CD4-positive, alpha-beta memory T cell (primary cell): ENCODE measurements at regions not wholly inside any gene's neighbourhood (a gene's known extent, or its start where the extent isn't known, plus 50 kb on each side); places are given as distances from the start of the nearest gene placed in this dataset.

ENCODE experiments used
- CTCF ChIA-PET: fragments of 350-600 bp; sonication (Branson Sonifier 250); formaldehyde crosslinking; loops from one replicate; lab custom pipeline; 2021; ENCODE audit warnings: inconsistent platforms; ENCODE audit not compliant: partially characterized antibody; lab: Charles Lee
- POLR2A ChIA-PET: fragments of 350-600 bp; sonication (Branson Sonifier 250); formaldehyde crosslinking; loops from one replicate; lab custom pipeline; 2021; ENCODE audit not compliant: partially characterized antibody; lab: Charles Lee
- DNase-seq, 5 donors: peaks; one replicate each; pipeline versions ENCODE4 v3.0.0 to v3.0.0-alpha.2; 2020 to 2022; ENCODE audit warnings: mixed read lengths in 1 of 5
- H3K27ac ChIP-seq: one replicate; pipeline ENCODE4 v1.7.0; 2013; ENCODE audit warnings: low read depth, low read length
- H3K27me3 ChIP-seq: 2 replicates; pipeline ENCODE4 v1.7.0; 2013; ENCODE audit warnings: mild to moderate bottlenecking, low read length, moderate library complexity; ENCODE audit not compliant: insufficient read depth
- H3K36me3 ChIP-seq: 2 replicates; pipeline ENCODE4 v1.7.0; 2013; ENCODE audit warnings: mild to moderate bottlenecking, low read length, moderate library complexity; ENCODE audit not compliant: insufficient read depth
- H3K4me1 ChIP-seq: 2 replicates; pipeline ENCODE4 v1.7.0; 2013; ENCODE audit warnings: mild to moderate bottlenecking, low read length, moderate library complexity; ENCODE audit not compliant: insufficient read depth
- H3K4me3 ChIP-seq, 2 donors: one replicate each; pipeline ENCODE4 v1.7.0; 2013; ENCODE audit warnings: low read length in 2 of 2, mild to moderate bottlenecking in 1 of 2
- H3K9me3 ChIP-seq, 2 donors: one replicate each; pipeline ENCODE4 v1.7.0; 2013; ENCODE audit warnings: low read length in 2 of 2, control low read depth in 1 of 2; ENCODE audit not compliant: control insufficient read depth in 1 of 2
- H3K27ac Mint-ChIP-seq, 7 donors: one replicate each; pipeline ENCODE4 v1.8.0; 2020 to 2021; ENCODE audit warnings: mixed read lengths in 7 of 7, mild to moderate bottlenecking in 6 of 7, inconsistent platforms in 3 of 7, moderate library complexity in 3 of 7
- H3K27me3 Mint-ChIP-seq, 2 donors: one replicate each; pipeline ENCODE4 v1.8.0; 2020 to 2021; ENCODE audit warnings: mixed read lengths in 2 of 2
- H3K36me3 Mint-ChIP-seq, 2 donors: one replicate each; pipeline ENCODE4 v1.8.0; 2020 to 2021; ENCODE audit warnings: mixed read lengths in 2 of 2, inconsistent platforms in 1 of 2, mild to moderate bottlenecking in 1 of 2
- H3K4me1 Mint-ChIP-seq, 4 donors: one replicate each; pipeline ENCODE4 v1.8.0; 2020 to 2021; ENCODE audit warnings: mixed read lengths in 4 of 4, mild to moderate bottlenecking in 1 of 4
- H3K4me3 Mint-ChIP-seq, 8 donors: one replicate each; pipeline ENCODE4 v1.8.0; 2020 to 2021; ENCODE audit warnings: mixed read lengths in 8 of 8, mild to moderate bottlenecking in 7 of 8, moderate library complexity in 6 of 8, inconsistent platforms in 3 of 8
- H3K9me3 Mint-ChIP-seq, 8 donors: one replicate each; pipeline ENCODE4 v1.8.0; 2020 to 2021; ENCODE audit warnings: mixed read lengths in 8 of 8, mild to moderate bottlenecking in 5 of 8, inconsistent platforms in 3 of 8, moderate library complexity in 1 of 8
- intact Hi-C: fragments of 100-400 bp; cut with micrococcal nuclease; formaldehyde crosslinking; loops from one replicate; pipeline ENCODE4 v1.15.1; 2023

DNA sequence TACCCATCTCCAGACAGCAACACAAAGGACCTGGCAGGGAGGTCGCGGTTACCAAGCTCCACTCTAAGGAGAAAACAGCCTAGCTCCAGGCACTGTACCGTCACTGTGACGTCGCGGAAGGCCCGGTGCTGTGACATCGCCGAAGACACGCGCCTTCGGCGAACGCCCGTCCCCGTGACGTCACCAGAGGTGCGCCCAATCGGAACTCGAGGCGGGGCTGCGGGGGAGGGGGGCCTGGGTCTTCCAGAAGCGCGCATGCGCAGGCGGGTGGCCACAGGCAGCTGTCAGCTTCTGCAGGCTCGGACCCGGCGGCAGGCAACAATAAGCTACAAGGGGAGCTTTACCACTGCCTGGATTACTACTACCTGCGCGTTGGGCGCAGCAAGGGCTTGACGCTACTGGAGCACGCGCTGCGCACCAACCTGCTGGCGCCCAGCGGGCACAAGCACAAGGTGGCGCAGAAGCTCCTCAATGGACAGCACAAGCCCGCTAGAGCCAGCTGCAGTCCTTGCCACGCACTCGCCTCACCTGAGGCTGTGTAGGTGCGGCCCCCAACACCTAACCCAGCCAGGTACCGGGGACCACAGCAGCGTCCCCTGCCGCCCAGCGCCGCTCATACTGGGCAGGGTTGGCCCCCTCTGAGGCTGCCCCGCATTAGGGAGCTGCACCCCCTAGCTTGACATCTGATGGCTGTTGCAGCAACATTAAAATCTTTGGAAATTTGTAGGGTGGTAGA is 208.4 kb downstream of the TPST1 start:
- peak overlapping the region; percentile 81 to 96 (median 90) for H3K27ac Mint-ChIP-seq
- POLR2A ChIA-PET = interaction anchor here (0.6 to 1.5 kb wide), 2 partner anchors 80 to 298 kb away, joined by 3 to 11 read pairs; no protein-coding TSS in a partner anchor
- Histone ChIP-seq H3K27me3 (no peaks in the 10 kb centered on the region), H3K9me3 (no peaks in the 10 kb centered on the region), H3K4me3 (peak overlapping the region; percentile 63 to 76), H3K36me3 (no peaks in the 10 kb centered on the region), H3K4me1 (peaks cover 13% of the 10 kb centered on the region), H3K27ac (peak overlapping the region; percentile 43)
- H3K27me3 Mint-ChIP-seq = no peaks in the 10 kb centered on the region
- peak; percentile 80 to 87 (median 84) for DNase-seq
- H3K36me3 Mint-ChIP-seq = no peaks in the 10 kb centered on the region
- H3K9me3 Mint-ChIP-seq = no peaks in the 10 kb centered on the region
- CTCF ChIA-PET = interaction anchor here (0.7 to 2.2 kb wide), 8 partner anchors 9 to 586 kb away, joined by 3 to 9 read pairs (median 4); no protein-coding TSS in a partner anchor
- peaks cover 4 to 19% (median 12%) of the 10 kb centered on the region in 4 donors for H3K4me1 Mint-ChIP-seq
- intact Hi-C loops = loop anchor here (1.0 kb wide), 1 partner anchor 80 kb away; no protein-coding TSS in a partner anchor
- H3K4me3 Mint-ChIP-seq = peak overlapping the region; percentile 77 to 87 (median 80)

DNA sequence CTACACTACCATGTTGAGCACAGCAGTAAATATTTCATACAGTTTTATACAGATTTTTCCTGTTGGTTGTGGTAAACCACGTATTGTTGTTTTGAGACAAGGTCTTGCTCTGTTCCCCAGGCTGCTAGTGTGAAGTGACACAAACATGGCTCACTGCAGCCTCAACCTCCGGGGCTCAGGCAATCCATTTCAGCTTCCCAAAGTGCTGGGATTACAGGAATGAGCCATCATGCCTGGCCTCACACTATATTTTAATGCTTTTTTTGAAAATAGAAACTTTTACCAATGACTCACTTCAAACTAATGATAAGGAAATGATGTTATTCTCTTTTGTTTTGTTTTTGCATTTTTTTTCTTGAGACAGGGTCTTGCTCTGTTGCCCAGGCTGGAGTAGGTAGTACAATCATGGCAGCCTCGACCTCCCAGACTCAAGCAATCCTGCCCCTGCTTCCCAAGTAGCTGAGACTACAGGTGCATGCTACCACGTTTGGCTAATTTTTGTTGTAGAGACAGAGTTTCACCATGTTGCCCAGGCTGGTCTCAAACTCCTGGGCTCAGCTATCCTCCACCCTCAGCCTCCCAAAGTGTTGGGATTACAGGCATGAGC is 210.6 kb downstream of the TPST1 start:
- Histone ChIP-seq H3K27me3 (no peaks in the 10 kb centered on the region), H3K27ac (no peak overlapping the region), H3K9me3 (no peaks in the 10 kb centered on the region), H3K36me3 (no peaks in the 10 kb centered on the region), H3K4me1 (peaks cover 13% of the 10 kb centered on the region), H3K4me3 (no peak overlapping the region)
- Mint-ChIP-seq H3K27ac (peak overlapping the region in 2 of 7 donors; percentile 36 to 51), H3K4me1 (peaks cover 4 to 19% (median 12%) of the 10 kb centered on the region in 4 donors), H3K27me3 (no peaks in the 10 kb centered on the region), H3K4me3 (peak overlapping the region in 1 of 8 donors; percentile 29), H3K9me3 (no peaks in the 10 kb centered on the region), H3K36me3 (no peaks in the 10 kb centered on the region)
- intact Hi-C loops = no loop called here
- ChIA-PET CTCF (no interaction called here), POLR2A (no interaction called here)
- no peak for DNase-seq

DNA sequence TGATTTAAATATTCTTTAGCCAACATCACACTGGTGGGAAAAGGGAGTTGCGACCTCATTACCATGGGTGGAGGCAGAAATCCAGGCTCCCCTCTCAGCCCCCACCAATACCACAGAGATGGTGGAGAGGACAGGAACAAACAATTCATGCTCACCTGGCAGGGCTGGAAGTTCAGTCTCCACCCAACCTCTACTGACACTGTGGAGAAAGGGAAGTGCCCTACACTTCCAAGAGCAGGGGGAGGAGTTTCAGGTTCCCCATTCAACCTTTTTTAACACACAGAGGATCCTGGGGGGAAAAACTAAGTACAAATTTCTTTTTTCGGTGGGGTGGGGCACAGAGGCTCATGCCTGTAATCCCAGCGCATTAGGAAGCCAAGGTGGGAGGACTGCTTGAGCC is 210.1 kb upstream of the KCTD7 start:
- H3K27me3 ChIP-seq = no peaks in the 10 kb centered on the region
- peak overlapping the region in 1 of 7 donors; percentile 52 for H3K27ac Mint-ChIP-seq
- H3K4me1 ChIP-seq = peaks cover 10% of the 10 kb centered on the region
- H3K27ac ChIP-seq = no peak overlapping the region
- no peaks in the 10 kb centered on the region for H3K27me3 Mint-ChIP-seq
- H3K36me3 Mint-ChIP-seq = peaks cover 0 to 3% of the 10 kb centered on the region in 2 donors
- ChIA-PET POLR2A (no interaction called here), CTCF (no interaction called here)
- no peaks in the 10 kb centered on the region for H3K9me3 ChIP-seq
- no peak overlapping the region for H3K4me3 ChIP-seq
- DNase-seq = no peak
- intact Hi-C loops = no loop called here
- peaks cover 2 to 12% (median 8%) of the 10 kb centered on the region in 4 donors for H3K4me1 Mint-ChIP-seq
- H3K9me3 Mint-ChIP-seq = no peaks in the 10 kb centered on the region
- no peak overlapping the region for H3K4me3 Mint-ChIP-seq
- no peaks in the 10 kb centered on the region for H3K36me3 ChIP-seq

DNA sequence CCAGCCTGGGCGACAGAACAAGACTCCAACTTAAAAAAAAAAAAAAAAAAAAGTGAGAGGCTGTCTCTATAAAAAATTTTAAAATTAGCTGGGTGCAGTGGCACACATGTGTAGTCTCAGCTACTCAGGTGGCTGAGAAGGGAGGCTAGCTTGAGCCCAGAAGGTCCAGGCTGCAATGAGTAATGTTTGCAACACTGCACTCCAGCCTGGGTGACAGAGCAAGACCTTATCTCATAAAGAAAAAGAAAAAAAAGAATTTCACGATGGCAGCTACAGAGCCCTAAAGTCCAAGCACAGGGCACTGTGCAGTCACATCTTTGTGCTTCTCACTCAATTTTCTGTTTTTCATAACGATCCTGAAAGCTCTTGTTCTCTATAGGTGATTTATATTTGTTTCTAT is 209.5 kb upstream of the KCTD7 start:
- H3K27me3 Mint-ChIP-seq = no peaks in the 10 kb centered on the region
- ChIA-PET POLR2A (no interaction called here), CTCF (no interaction called here)
- H3K4me3 Mint-ChIP-seq = no peak overlapping the region
- Histone ChIP-seq H3K27ac (no peak overlapping the region), H3K4me3 (no peak overlapping the region), H3K27me3 (no peaks in the 10 kb centered on the region), H3K9me3 (no peaks in the 10 kb centered on the region), H3K4me1 (peaks cover 4% of the 10 kb centered on the region), H3K36me3 (no peaks in the 10 kb centered on the region)
- no peak overlapping the region for H3K27ac Mint-ChIP-seq
- H3K36me3 Mint-ChIP-seq = peaks cover 0 to 6% of the 10 kb centered on the region in 2 donors
- H3K9me3 Mint-ChIP-seq = no peaks in the 10 kb centered on the region
- peaks cover 0 to 5% (median 4%) of the 10 kb centered on the region in 4 donors for H3K4me1 Mint-ChIP-seq
- DNase-seq = no peak
- intact Hi-C loops = no loop called here

DNA sequence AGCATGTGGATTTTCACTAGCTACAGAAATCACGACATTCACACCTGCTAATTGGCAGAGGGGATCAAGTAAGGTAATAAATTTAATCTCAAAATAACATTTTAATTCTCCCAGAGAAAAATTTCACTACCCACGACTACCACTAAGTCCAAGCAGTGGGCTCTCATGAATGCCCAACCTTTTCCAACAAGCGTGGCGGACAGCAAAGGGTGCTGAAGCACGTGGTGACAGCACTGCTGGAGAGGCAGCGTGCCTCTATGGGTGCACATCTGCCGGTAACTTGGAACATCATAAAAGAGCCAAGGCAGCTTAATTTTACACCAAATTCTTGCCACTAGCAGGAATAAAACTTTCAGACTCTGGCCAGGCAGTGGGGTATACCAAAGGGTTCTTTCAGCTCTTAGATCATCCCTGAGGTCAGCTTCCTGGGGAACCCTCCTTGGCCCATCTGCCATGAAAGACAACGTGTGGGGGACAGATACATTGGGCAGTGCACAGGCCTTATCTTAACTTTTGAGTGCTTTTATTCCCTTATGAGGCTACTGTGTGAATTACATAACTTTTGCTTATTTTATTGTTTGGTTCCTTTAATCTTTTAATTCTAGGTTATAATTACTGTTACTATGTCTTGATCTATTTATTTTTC is 206.7 kb upstream of the KCTD7 start:
- ChIA-PET CTCF (no interaction called here), POLR2A (no interaction called here)
- Mint-ChIP-seq H3K27ac (no peak overlapping the region), H3K36me3 (peaks cover 0 to 20% of the 10 kb centered on the region in 2 donors), H3K27me3 (no peaks in the 10 kb centered on the region), H3K4me1 (no peaks in the 10 kb centered on the region), H3K9me3 (no peaks in the 10 kb centered on the region), H3K4me3 (no peak overlapping the region)
- Histone ChIP-seq H3K9me3 (no peaks in the 10 kb centered on the region), H3K4me1 (no peaks in the 10 kb centered on the region), H3K4me3 (no peak overlapping the region), H3K27me3 (no peaks in the 10 kb centered on the region), H3K36me3 (peaks cover 4% of the 10 kb centered on the region), H3K27ac (no peak overlapping the region)
- intact Hi-C loops = no loop called here
- no peak for DNase-seq

DNA sequence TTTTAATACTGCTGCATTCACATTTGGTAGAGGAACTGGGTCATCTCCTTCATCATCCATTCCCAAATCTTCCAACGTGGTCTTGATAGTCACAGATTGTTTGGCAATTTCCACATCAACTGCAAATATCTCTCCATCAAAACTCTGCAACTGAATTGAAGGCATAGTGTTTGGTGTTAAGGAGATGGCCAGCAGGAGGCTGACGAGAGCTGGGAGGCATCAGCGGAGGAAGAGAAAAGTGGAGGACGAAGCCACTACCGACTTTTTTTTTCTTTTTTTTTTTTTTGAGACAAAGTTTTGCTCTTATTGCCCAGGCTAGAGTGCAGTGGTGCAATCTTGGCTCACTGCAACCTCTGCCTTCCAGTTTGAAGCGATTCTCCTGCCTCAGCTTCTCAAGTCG is 205.0 kb upstream of the KCTD7 start:
- POLR2A ChIA-PET = no interaction called here

DNA sequence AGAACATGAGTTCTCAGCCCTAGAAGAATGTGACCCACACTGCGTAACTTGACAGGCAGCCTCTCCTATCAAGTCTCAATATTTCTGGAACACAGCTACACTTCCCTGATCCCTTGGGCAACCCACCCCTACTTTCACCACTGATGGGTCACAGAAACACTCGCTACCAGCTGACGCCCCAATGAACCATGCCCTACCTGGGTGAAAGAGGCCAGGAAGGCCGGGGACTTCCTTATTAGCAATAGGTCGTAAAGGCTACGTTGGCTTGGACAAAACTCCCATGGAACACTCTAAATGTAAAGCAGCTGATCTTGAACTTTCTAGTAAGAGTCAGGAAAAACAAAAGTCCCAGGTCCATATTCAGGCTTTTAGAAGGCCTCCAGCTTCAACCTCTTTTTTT is 202.3 kb upstream of the KCTD7 start:
- intact Hi-C loops = no loop called here
- Mint-ChIP-seq H3K27me3 (no peaks in the 10 kb centered on the region), H3K9me3 (no peaks in the 10 kb centered on the region), H3K36me3 (peaks cover 0 to 30% of the 10 kb centered on the region in 2 donors), H3K27ac (no peak overlapping the region), H3K4me3 (no peak overlapping the region), H3K4me1 (no peaks in the 10 kb centered on the region)
- no peaks in the 10 kb centered on the region for H3K27me3 ChIP-seq
- no peak overlapping the region for H3K4me3 ChIP-seq
- CTCF ChIA-PET = interaction anchor here (0.6 to 1.7 kb wide), 2 partner anchors 13 to 36 kb away, joined by 3 to 5 read pairs; no protein-coding TSS in a partner anchor
- POLR2A ChIA-PET = no interaction called here
- no peak overlapping the region for H3K27ac ChIP-seq
- no peaks in the 10 kb centered on the region for H3K4me1 ChIP-seq
- DNase-seq = no peak
- H3K9me3 ChIP-seq = no peaks in the 10 kb centered on the region
- H3K36me3 ChIP-seq = peaks cover 4% of the 10 kb centered on the region

More for the DNA sequence above, 205.0 kb upstream of the KCTD7 start:
- CTCF ChIA-PET = no interaction called here
- peaks cover 4% of the 10 kb centered on the region for H3K36me3 ChIP-seq
- Mint-ChIP-seq H3K4me3 (no peak overlapping the region), H3K27me3 (no peaks in the 10 kb centered on the region), H3K27ac (no peak overlapping the region), H3K9me3 (no peaks in the 10 kb centered on the region), H3K4me1 (no peaks in the 10 kb centered on the region), H3K36me3 (peaks cover 0 to 21% of the 10 kb centered on the region in 2 donors)
- no peaks in the 10 kb centered on the region for H3K4me1 ChIP-seq
- no peak overlapping the region for H3K27ac ChIP-seq
- intact Hi-C loops = no loop called here
- no peak for DNase-seq
- H3K4me3 ChIP-seq = no peak overlapping the region
- H3K27me3 ChIP-seq = no peaks in the 10 kb centered on the region
- H3K9me3 ChIP-seq = no peaks in the 10 kb centered on the region
